Left hindlimb (tissue), 1 donor: ENCODE measurements at regions not wholly inside any gene's neighbourhood (a gene's known extent, or its start where the extent isn't known, plus 50 kb on each side); places are given as distances from the start of the nearest gene placed in this dataset.

ENCODE experiments used
- DNase-seq: peaks from one replicate; pipeline ENCODE4 v3.0.0-alpha.2; 2018

DNA sequence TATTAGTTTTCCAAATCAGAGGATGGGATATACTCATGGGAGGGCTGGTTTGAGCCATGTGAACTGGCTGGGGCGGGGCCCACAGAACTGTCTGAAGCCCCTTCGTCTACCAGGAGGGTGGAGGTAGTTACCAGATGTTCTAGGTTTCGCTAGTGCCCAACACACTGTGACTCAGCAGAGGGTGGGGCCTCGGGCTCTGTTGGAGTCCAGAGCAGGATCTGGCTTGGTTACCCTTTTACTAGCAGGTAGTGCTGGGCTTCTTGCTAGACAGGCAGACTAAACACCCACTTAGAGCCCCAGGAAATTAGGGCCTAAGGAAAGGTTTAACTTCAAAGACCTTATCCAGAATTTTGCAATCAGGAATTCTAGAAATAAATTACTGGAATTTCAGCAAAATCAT lies 56.2 kb upstream of the CHRDL1 start:
- no peak for DNase-seq

DNA sequence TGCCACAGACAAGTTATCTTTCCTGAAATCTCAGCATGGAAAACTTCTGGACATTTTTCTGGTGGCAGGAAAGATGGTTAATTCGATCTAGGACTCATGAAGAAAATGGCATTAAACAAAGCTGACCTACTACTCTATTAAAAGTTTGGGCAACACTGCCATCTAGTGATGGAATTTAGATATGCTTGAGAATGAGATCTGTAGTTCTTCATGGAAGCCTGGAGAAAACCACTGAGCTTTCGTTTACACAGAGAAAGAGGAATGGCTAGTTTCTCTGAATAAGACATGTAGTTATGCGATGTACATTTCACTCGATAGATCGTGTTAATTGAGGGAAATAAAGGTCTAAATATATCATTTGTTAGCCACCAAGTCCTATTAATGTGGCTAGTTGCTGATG lies 51.7 kb upstream of the CHRDL1 start:
- DNase-seq, result no peak

DNA sequence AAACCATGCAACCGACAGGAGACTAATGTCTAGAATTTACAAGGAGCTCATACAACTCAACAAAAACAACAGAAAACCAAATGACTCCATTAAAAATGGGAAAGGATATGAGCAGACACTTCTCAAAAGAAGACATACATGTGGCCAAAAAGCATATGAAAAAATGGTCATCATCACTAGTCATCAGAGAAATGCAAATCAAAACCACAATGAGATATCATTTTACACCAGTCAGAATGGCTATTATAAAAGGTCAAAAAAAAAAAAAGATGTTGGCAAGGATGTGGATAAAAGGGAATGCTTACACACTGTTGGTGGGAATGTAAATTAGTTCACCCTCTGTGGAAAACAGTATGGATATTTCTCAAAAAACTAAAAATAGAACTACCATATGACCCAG lies 50.5 kb upstream of the CHRDL1 start:
- DNase-seq, result no peak
